OCI-LY1 (cell line): ENCODE measurements at regions not wholly inside any gene's neighbourhood (a gene's known extent, or its start where the extent isn't known, plus 50 kb on each side); places are given as distances from the start of the nearest gene placed in this dataset.

Experiments used
- EZH2 ChIP-seq: fragments of 200-600 bp; sonication (generic), shearing (Covaris generic); IDR thresholded peaks from 2 replicates; pipeline ENCODE4 v1.8.0; 2017; ENCODE audit warnings: borderline replicate concordance, mixed run types, mild to moderate bottlenecking, antibody characterized with exemption, low read length, moderate library complexity, mixed read lengths
- TF ChIP-seq, protein P1 (sequence below): fragments of 200-600 bp; sonication (generic), shearing (Covaris generic); IDR thresholded peaks from 2 replicates; pipeline ENCODE4 v1.5.1; 2017; ENCODE audit warnings: mild to moderate bottlenecking, antibody characterized with exemption, low read length, moderate library complexity, mixed read lengths

DNA sequence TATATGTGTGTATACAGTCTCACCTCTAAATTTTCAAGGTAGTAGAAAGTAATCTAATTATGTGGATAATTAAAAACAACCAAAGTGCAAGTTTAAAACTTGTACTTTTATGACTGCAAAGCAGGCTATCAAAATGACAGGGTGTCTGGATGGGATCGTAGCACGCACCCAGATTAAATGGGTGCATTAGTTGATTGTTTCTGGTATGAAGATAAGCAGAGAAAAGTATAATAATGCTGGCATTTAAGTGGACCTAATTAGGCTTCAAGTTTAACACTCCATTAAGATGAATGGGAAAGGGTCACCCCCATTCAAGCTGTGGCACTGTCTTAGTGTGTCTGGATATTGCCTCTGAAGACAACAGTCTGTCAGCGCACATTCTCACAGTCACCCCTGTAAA lies 124.6 kb upstream of the ZEB2 start:
- TF ChIP-seq, protein P1, sequence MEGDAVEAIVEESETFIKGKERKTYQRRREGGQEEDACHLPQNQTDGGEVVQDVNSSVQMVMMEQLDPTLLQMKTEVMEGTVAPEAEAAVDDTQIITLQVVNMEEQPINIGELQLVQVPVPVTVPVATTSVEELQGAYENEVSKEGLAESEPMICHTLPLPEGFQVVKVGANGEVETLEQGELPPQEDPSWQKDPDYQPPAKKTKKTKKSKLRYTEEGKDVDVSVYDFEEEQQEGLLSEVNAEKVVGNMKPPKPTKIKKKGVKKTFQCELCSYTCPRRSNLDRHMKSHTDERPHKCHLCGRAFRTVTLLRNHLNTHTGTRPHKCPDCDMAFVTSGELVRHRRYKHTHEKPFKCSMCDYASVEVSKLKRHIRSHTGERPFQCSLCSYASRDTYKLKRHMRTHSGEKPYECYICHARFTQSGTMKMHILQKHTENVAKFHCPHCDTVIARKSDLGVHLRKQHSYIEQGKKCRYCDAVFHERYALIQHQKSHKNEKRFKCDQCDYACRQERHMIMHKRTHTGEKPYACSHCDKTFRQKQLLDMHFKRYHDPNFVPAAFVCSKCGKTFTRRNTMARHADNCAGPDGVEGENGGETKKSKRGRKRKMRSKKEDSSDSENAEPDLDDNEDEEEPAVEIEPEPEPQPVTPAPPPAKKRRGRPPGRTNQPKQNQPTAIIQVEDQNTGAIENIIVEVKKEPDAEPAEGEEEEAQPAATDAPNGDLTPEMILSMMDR, result no peak
- TF ChIP-seq EZH2, result no peak
